ENCODE measurements at regions not wholly inside any gene's neighbourhood (a gene's known extent, or its start where the extent isn't known, plus 50 kb on each side); places are given as distances from the start of the nearest gene placed in this dataset.

DNA sequence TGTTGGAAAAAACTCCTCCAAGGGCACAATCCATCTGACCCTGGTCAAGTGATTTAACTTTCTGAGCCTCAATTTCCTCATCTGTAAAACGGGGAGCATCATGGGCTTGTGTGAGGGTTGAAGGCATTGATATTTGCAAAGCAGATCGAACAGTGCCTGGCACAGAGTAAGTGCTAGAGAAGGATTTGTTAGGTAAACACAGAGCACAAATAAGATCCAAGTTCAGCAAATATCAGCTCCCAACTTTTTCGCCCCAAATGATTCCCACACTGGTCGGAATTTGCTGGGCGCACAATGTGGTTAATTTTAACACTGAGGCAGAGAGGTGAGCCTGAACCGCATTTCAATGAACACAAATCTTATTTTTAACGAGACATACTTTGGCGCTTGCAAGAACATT, 76.3 kb upstream of the ATP2B2 start:
- no peak for DNase-seq
- intact Hi-C loops (cut with micrococcal nuclease): no loop called here
- H3K4me1 Mint-ChIP-seq (ENCODE audit: low read depth): no peaks in the 10 kb centered on the region
- H3K27ac Mint-ChIP-seq: no peak overlapping the region
- H3K4me3 Mint-ChIP-seq: no peak overlapping the region
- peaks cover 26% of the 10 kb centered on the region for H3K27me3 Mint-ChIP-seq
- CTCF ChIA-PET: no interaction called here
- TF ChIP-seq, protein P1, sequence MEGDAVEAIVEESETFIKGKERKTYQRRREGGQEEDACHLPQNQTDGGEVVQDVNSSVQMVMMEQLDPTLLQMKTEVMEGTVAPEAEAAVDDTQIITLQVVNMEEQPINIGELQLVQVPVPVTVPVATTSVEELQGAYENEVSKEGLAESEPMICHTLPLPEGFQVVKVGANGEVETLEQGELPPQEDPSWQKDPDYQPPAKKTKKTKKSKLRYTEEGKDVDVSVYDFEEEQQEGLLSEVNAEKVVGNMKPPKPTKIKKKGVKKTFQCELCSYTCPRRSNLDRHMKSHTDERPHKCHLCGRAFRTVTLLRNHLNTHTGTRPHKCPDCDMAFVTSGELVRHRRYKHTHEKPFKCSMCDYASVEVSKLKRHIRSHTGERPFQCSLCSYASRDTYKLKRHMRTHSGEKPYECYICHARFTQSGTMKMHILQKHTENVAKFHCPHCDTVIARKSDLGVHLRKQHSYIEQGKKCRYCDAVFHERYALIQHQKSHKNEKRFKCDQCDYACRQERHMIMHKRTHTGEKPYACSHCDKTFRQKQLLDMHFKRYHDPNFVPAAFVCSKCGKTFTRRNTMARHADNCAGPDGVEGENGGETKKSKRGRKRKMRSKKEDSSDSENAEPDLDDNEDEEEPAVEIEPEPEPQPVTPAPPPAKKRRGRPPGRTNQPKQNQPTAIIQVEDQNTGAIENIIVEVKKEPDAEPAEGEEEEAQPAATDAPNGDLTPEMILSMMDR (IDR thresholded peaks at IDR 0.05): no peak
- no peak for ATAC-seq
- H3K36me3 Mint-ChIP-seq (ENCODE audit: low read depth): no peaks in the 10 kb centered on the region
- no peaks in the 10 kb centered on the region for H3K9me3 Mint-ChIP-seq
- POLR2A ChIA-PET: no interaction called here

DNA sequence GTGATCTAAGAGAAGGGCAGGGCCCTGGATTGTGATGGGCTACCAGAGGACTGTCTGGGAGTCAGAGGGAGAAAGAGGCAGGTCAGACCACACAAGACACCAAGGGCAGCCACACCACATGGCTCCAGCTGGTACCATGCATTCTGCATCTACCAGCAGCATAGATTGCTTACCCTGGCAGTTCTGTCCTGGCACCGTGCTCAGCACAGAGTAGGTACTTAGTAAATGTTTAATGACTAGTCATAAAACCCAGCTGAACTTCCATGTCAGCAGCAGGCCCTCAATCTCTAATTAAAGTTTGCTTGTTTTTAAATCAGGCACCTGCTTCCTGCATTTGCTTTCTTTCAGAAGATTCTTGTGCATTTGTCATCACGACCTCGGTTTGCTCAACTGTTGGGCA, 77.3 kb upstream of the ATP2B2 start:
- no peaks in the 10 kb centered on the region for H3K36me3 Mint-ChIP-seq (ENCODE audit: low read depth)
- POLR2A ChIA-PET: no interaction called here
- TF ChIP-seq, protein P1 (IDR thresholded peaks at IDR 0.05): no peak
- no peak overlapping the region for H3K4me3 Mint-ChIP-seq
- ATAC-seq (no peak), DNase-seq (no peak)
- no peaks in the 10 kb centered on the region for H3K4me1 Mint-ChIP-seq (ENCODE audit: low read depth)
- CTCF ChIA-PET: no interaction called here
- intact Hi-C loops (cut with micrococcal nuclease): no loop called here
- no peaks in the 10 kb centered on the region for H3K9me3 Mint-ChIP-seq
- H3K27ac Mint-ChIP-seq: no peak overlapping the region
- H3K27me3 Mint-ChIP-seq: peaks cover 27% of the 10 kb centered on the region

- Mint-ChIP-seq H3K36me3 (ENCODE audit: low read depth) (no peaks in the 10 kb centered on the region), H3K4me3 (no peak overlapping the region), H3K9me3 (no peaks in the 10 kb centered on the region), H3K27me3 (peaks cover 27% of the 10 kb centered on the region), H3K4me1 (ENCODE audit: low read depth) (no peaks in the 10 kb centered on the region), H3K27ac (no peak overlapping the region)
- ATAC-seq (no peak), DNase-seq (no peak)
- intact Hi-C loops (cut with micrococcal nuclease): no loop called here
- CTCF ChIA-PET: no interaction called here
- POLR2A ChIA-PET: no interaction called here
- TF ChIP-seq, protein P1 (IDR thresholded peaks at IDR 0.05): no peak
Observed at GRCh38 chr3:10583798-10584708, 78.7 kb upstream of the ATP2B2 start.

- TF ChIP-seq, protein P1 (IDR thresholded peaks at IDR 0.05): no peak
- Mint-ChIP-seq H3K36me3 (ENCODE audit: low read depth) (no peaks in the 10 kb centered on the region), H3K9me3 (no peaks in the 10 kb centered on the region), H3K27me3 (peaks cover 27% of the 10 kb centered on the region), H3K27ac (no peak overlapping the region), H3K4me3 (no peak overlapping the region), H3K4me1 (ENCODE audit: low read depth) (no peaks in the 10 kb centered on the region)
- no peak for DNase-seq
- ATAC-seq: no peak
- ChIA-PET CTCF (no interaction called here), POLR2A (no interaction called here)
- intact Hi-C loops (cut with micrococcal nuclease): no loop called here
Observed at GRCh38 chr3:10585945-10586344, 80.6 kb upstream of the ATP2B2 start.

GRCh38 chr3:10594915-10595314, 89.5 kb upstream of the ATP2B2 start:
- H3K4me3 Mint-ChIP-seq: no peak overlapping the region
- no peaks in the 10 kb centered on the region for H3K4me1 Mint-ChIP-seq (ENCODE audit: low read depth)
- intact Hi-C loops (cut with micrococcal nuclease): no loop called here
- ChIA-PET POLR2A (no interaction called here), CTCF (no interaction called here)
- H3K9me3 Mint-ChIP-seq: no peaks in the 10 kb centered on the region
- ATAC-seq (peak; percentile 73), DNase-seq (peak; percentile 57)
- no peak overlapping the region for H3K27ac Mint-ChIP-seq
- peaks cover 34% of the 10 kb centered on the region for H3K27me3 Mint-ChIP-seq
- no peaks in the 10 kb centered on the region for H3K36me3 Mint-ChIP-seq (ENCODE audit: low read depth)
- TF ChIP-seq, protein P1 (IDR thresholded peaks at IDR 0.05): no peak
